HG03159 (cell line): ENCODE measurements at regions not wholly inside any gene's neighbourhood (a gene's known extent, or its start where the extent isn't known, plus 50 kb on each side); places are given as distances from the start of the nearest gene placed in this dataset.

Source experiments
- ATAC-seq: cut with Tn5 transposase; IDR thresholded peaks from one replicate; pipeline ENCODE4 v1.9.1; 2021; ENCODE audit warnings: mild to moderate bottlenecking, moderate library complexity; ENCODE audit not compliant: unreplicated experiment

DNA sequence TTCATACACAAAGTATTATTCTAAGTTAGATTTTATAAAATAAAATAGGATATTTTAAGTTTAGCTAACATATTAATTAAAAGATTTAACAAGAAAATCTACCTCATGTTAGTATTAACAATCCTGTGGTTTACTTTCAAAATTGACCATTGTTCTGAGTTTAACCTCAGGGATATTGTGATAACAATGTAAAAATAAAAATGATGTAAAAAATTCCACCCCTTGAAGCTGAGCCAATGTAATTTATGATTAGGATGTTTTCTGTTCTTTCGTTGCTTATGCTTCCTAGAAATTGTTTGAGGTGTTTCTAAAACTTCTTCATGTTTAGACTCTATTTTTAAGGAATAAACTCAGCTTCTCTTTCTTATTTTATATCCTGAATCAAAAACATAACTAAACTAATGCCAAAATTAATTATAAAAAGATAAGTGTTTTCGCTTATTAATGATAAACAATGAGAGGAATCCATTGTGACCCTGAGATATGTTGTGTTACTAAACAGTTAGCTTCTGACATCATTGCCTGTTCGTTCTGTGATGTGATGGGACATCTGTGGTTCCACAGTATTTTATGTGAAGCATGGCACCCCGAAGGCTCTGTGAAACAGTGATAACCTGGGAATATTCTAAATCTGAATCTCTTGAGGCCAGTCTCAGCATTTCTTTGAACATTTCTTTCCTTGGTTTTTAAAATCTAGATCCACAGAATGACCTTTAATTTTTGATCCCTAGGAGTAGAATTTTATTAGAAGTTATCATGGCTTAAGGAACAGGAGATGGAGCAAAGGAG, 340.8 kb downstream of the ARL4A start:
- no peak for ATAC-seq

DNA sequence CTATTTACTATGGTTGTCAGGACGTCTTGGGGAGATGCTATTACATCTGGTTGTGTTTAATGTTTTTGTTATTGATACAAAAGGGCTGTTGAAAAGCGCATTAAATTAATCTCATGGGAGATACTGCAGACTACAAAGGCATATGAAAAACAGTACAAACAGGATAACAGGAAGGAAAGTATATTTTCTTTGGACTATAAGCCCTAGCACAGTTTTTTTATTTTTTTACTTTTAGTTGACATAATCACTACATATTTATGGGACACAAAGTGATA, 341.3 kb downstream of the ARL4A start:
- ATAC-seq, result no peak

DNA sequence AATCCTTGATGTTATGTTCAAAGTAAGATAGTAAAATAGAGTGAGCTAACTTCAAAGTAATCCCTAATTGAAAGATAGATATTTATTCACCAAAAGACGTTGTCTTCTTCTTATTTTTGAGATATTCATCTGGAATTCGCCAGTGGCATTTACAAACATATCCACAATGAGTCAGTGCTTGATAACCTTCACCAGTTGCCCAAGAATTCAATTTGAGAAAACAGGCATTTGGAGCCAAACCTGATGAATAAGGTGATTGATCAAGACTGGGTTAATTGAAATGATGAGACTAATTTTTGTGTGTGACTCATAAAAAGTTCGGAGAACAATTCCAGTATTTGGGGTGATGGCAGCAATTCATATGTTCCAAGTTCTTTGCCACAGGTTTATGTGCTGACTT, 344.0 kb downstream of the ARL4A start:
- no peak for ATAC-seq

DNA sequence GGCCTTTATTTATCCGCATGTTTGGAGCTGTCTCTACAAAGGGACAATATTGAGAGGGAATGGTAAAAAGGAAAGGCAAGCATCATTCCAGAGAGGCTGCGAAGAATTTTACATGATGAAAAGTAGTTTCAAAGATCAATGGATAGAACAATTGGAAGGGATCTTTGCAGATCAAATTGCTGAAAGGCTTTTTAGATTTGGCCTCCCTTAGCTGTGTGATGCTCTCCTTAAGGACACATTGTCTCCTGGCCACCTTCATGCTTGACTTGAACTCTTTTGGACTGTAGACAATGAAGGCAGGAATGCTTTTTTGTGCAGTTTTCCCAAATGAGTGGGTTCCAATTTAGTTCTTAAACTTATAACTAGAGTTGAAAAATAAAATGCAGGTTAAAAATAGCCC, 344.7 kb downstream of the ARL4A start:
- ATAC-seq, result no peak

DNA sequence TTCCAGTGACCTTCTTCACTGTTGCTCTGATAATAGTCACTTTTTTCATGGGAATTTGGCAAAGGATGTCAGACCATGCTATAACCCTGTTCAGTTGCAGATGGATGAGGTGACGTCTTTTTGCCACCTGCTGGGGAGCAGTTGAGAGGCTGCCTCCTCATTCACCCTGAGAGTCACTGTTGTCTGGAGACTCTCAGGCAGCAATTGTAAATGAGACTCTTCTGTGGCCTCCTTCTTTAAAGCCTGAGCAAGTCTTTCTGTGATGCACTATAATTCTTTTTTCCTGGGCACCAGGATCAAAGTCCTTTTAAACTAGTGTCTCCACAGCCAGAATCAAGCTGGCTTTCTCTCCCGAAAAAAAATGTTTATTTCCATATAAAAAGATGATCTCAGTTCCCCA, 345.1 kb downstream of the ARL4A start:
- ATAC-seq, result no peak

DNA sequence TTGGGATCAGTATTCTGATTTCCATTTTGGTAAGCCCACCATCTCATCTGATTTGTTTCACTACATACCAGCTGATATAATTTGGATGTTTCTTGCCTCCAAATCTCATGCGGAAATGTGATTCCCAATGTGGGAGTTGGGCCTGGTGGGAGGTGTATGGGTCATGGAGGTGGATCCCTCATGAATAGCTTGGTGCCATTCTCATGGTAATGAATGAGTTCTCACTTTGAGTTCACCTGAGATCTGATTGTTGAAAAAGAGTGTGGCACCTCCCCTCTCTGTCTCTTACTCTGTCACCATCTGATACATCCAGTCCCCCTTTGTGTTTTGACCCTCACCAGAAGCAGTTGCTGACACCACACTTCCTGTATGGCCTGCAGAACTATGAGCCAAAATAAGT, 347.3 kb downstream of the ARL4A start:
- no peak for ATAC-seq

DNA sequence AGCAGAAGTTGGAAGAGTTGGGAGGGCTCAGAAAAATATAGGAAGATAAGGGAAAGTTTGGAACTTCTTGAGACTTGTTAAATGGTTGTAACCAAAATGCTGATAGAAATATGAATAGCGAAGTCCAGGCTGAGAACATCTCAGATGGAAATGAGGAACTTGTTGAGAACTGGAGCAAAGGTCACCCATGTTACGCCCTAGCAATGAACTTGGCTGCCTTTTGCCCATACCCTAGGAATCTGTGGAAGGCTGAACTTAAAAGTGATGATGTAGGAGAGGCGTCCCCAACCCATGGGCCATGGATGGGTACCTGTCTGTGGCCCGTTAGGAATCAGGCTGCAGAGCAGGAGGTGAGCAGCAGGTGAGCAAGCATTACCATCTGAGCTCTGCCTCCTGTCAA, 347.8 kb downstream of the ARL4A start:
- no peak for ATAC-seq

DNA sequence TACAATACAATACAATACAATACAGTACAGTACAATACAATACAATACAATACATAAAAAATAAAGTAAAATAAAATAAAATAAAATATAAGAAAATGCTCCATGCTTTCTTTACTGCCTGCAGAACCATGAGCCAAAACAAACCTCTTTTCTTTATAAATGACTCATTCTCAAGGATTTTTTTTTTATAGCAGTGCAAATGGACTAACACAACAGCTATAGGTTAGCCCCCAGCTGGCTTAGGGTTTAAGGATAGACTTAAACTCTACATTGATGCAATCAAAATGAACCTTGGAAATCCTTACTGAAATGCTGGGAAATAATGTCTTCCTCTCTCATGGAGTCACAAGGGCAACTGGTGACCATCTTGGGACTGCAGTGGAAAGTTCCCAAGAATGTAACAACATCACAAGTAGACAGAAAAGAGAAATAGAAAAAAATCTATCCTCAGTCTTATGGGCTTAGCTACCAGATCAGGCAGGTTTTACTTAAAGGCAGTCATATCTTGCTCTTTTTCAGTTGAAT, 348.9 kb downstream of the ARL4A start:
- no peak for ATAC-seq

DNA sequence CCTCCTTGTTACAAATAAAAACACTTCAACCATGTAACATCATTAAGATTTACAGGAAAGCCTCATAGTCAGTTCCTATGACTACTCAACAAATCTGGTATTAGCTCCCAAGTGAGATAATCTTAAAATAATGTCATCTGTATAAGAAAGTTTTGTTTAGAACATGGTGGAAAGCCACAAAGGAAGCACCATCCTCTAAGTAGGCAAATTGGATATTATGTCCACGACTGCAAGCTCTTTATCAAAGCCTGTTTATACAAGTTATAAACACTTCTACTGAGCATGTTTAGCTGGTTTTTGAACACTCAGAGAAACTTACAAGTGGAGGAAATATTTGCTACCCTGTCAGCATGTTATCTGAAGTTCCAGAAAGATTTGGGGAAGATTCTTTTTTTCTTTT, 349.8 kb downstream of the ARL4A start:
- ATAC-seq, result no peak

DNA sequence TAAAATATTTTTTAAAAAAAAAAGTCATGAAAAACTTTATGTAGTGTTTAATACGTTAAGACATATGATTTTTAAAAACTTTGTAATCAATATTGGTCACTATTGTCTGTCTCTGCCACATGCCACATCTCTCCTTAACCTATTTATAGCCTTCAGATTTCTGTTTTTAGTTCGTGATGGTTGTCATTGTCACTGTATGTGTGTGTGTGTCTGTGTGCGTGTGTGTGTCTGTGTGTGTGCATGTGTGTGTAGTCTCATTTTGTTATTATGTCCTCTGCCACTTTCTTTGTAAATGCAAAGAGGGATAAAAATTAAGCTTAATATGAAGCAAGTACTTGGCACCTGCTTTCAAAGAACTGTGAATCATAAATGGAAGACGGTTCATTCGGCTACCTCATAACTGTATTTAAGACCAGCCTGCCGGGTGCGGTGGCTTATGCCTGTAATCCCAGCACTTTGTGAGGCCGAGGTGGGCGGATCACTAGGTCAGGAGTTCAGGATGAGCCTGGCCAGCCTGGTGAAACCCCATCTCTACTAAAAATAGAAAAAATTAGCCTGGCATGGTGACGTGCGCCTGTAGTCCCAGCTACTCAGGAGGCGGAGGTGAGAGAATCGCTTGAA, 354.0 kb downstream of the ARL4A start:
- ATAC-seq, result no peak

DNA sequence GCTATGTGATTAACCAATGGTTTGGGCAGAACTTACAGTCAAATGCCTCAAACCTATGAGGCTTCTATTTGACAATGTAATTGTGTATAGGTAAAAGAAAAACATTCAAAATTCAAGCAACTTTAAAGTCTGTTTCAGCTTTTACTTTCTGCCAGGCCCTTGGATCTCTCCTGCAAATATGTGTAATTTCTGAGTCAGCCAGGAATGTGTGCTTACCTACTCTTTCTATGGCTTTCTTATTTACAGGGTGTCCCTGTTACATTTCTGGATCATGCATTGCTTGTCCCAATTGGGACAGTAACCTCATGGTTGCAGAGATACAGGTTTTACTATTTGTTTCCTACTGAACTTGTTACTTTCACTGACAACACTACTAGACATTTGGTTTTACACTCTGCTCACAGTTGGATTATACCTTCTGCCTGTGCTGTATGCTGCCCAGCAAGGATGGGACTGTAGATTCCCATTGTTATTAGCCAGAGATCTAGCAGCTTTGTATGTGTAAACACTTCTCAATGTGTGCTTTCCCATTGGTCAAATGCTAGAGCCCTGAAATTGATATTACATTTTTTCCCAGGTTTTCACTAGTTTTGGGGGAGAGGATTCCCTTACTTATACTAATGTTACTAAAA, 355.3 kb downstream of the ARL4A start:
- no peak for ATAC-seq

DNA sequence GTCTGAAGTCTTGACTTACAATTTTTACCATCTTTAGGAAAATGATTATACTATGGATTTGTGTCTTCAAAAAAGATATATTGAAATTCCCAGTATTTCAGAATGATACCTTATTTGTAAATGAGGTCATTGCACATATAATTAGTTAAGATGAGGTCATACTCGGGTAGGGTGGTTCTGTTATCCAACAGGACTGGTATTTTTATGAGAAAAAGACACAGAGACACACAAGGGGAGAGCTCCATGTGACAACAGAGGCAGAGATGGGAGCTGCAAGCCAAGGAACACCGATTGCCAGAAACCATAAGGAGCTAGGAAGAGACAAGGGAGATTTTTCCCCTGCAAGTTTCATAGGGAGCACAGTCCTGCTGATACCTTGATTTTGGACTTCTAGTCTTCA, 356.9 kb downstream of the ARL4A start:
- no peak for ATAC-seq

DNA sequence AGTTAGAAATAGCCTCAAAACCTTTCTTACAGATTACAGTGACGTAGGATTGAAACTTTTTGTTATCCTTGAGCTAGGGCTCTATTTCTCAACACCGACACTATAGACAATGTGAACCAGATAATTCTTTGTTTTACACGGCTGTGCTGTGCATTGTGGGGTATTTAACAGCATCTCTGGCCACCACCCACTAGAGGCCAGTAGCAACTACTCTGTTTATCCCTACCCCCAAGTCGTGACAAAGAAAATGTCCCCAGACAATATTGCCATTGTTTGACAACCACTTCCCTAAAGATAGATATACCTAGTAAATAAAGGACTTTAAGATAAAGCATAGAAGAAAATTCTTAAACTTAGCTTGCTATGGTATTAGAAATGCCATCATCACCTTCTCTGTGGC, 359.6 kb downstream of the ARL4A start:
- ATAC-seq, result peak; percentile 74

DNA sequence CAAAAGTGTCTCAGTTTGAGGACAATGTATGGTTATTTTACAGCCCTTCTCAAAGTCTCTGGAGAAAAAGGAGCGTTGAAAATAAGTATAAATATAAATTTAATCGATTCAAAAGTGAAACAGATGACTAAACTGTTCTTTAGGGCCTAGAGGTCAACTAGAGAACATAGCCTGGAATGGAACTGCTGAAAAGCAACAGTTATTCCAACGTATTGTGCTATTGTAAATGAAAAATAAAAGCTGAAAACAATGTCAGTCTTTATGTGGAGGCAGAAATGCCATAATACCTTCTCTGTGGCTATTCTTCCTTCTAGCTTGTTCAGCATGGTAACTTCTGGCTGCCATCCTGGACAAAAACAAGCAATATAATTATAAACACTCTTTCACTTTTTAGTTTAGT, 362.5 kb downstream of the ARL4A start:
- ATAC-seq, result no peak

DNA sequence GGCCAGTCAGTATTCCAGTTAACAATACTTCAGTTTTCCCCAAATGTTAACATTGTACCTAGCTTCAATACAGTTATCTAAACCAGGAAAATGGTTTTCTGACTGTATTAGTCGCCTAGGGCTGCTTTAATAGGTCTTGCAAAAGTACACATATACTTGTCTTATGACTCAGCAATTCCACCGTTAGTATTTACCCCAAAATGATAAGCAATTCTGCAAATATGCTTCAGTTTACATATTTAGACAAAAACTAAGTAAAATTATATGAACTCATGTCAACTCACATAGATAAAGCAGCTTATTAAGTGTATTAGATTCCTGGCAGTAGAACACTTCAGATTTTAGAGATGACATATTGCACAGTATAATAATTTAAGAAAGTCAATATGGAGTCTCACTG, 363.3 kb downstream of the ARL4A start:
- ATAC-seq, result no peak

DNA sequence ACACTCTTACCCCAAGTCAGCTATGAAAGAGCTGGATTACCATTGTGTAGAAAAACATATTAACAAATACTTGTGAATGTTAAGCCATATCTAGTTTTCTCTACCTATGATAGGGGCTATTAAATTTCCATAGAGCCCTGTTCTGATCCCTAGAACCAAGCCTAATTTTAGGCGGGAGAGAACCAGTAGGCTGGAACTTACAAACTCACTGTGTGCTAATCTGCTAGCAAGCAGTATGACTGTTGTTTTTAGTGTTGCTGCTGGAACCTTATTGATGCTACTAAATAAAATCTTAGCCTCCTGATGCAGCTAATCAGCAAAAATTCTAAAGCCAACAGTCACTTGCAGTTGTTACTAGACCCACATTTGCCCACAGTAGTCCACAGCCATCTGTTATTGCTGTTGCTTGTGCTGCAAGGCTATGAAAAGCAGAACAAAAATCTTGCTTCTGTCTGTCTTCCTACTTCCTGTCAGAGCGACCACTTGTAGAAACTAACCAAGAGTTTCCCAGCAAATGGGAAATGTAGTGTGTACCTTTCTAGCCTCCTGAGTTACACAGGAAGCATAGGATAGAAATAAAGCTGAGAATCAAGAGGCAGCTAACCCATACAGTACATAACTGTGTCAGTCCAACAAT, 368.4 kb downstream of the ARL4A start:
- ATAC-seq, result no peak

DNA sequence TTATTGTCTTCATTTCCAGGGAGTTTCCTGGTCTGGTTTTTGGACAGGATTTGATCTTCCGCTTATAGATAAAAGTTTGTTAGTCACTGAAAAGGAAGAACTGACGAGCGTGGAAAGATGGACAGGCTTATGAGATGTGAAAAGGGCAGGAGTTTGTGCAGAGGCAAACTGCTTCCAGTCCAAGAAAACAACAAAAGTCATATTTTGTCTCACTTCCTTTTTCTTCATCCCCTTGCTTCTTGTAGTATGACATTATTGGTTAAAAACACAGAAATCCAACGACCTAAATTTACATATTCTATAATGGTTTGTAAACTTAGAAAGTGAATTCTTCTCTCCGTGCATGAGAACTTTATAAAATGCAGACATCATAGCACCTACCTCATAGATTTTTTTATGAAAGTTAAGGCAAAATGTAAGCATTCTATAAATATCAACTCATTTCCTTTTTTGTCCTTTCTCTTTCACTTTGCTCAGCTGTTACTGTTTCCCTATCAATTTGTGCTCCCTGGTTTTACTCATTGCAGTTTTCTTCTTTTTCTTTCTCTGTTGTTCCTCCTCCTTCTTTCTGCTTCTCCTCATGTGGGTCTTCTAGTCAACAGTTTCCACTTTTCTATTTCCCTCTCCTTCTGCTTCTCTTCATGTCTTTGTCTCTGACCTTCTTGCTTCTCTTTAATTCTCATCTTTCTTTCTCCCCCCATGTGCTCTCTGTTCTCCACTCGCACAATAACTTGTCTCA, 370.2 kb downstream of the ARL4A start:
- ATAC-seq, result peak; percentile 98

DNA sequence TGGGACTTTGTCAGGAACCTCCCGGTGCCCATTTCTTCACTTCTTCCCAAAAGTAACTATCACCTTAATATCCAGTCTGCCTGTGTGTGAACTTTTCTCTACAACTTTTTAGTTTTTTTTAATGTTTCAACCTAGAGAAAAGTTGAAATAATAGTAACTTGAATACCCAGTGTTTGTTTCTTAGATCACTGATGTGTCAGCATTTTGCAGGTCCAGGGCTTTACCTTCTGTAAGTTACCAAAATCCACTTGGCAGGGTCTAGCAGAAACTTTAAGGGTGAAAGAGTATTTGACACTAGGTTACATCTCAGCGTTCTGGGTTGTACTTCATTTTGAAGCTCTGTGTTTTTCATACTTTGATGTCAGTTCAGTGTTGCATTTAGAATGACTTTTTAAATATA, 372.7 kb downstream of the ARL4A start:
- no peak for ATAC-seq

DNA sequence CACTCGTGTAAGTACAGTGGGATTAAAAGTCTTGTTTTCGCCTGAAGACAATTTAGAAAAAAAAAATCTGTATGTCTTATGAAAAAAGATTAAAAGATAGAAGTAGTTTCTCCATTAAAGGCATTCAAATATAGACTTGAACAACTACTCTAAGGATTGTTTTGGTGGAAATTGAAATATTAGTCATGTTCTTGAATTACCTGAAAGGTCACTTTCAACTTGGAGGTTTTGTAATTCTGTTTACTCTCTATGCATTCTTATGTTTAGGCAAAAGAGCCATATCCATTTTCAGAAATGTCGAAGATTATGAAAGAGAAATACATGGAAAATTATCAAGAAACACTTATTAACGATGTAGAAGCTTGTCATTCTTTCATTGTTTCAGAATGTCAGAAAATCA, 373.7 kb downstream of the ARL4A start:
- no peak for ATAC-seq

DNA sequence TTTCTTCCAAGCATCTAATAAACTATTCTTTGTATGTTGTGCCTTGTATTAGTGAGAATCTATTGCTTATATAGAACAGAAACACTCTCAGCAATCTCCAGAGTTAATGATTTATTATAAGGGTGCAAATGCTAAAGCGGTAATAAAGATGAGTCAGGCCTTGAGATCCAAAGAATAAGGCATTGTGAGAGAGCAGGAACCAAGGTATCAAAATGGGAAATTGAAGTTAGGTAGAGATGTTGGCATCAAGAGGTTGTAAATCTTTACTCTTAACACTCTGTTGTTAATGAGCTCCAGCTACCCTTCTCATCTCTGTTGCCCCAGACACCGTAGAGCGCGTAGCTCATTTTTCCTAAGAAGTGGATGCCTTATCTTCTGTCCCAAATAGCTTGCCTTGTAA, 375.2 kb downstream of the ARL4A start:
- ATAC-seq, result no peak

DNA sequence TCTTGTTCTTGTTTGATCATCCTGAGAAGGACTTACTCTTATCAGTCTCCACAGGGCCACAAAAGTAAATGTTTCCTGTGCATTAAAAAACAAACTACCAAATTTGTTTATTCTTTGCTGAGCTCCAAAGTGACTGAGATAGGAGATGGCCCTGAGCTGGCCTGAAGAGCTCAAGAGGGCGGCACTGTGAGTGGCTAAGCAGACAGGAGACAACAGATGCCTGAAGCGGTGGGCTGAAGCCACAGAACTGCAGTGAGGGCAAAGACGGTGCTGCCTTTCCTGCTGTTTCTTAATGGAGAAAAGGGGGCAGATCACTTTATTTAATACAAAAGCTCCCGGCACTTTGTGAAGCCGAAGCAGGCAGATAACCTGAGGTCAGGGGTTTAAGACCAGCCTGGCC, 379.6 kb downstream of the ARL4A start:
- no peak for ATAC-seq
